GM23248 (cell line): ENCODE measurements at regions not wholly inside any gene's neighbourhood (a gene's known extent, or its start where the extent isn't known, plus 50 kb on each side); places are given as distances from the start of the nearest gene placed in this dataset.

ENCODE experiments used
- EZH2 ChIP-seq: fragments of 200-600 bp; sonication (generic); IDR thresholded peaks from 2 replicates; pipeline ENCODE4 v1.6.1; 2018; ENCODE audit warnings: antibody characterized with exemption, mild to moderate bottlenecking; ENCODE audit not compliant: insufficient read depth, poor library complexity, severe bottlenecking
- EZH2phosphoT487 ChIP-seq: fragments of 200-600 bp; sonication (generic); IDR thresholded peaks from 2 replicates; pipeline ENCODE4 v1.6.1; 2018; ENCODE audit warnings: antibody characterized with exemption, moderate library complexity, mild to moderate bottlenecking, low read depth; ENCODE audit not compliant: insufficient read depth

GRCh38 chr17:14797021-14797420, 468.1 kb downstream of the PMP22 start:
- TF ChIP-seq EZH2 (no peak), EZH2phosphoT487 (no peak)
